Osteoblast (primary cell): ENCODE measurements at regions not wholly inside any gene's neighbourhood (a gene's known extent, or its start where the extent isn't known, plus 50 kb on each side); places are given as distances from the start of the nearest gene placed in this dataset.

Experiments used
- DNase-seq: peaks from one replicate; pipeline ENCODE4 v3.0.0; 2011; ENCODE audit warnings: low spot score, mixed read lengths; ENCODE audit not compliant: insufficient read length; ENCODE audit errors: missing footprints
- H2AFZ ChIP-seq: 2 replicates; pipeline ENCODE4 v1.6.0; 2011; ENCODE audit warnings: mild to moderate bottlenecking, low read length
- H3K27ac ChIP-seq: 2 replicates; pipeline ENCODE4 v1.5.1; 2011; ENCODE audit warnings: mild to moderate bottlenecking, low read depth, low read length, moderate library complexity
- H3K27me3 ChIP-seq: 2 replicates; pipeline ENCODE4 v1.6.0; 2012; ENCODE audit warnings: mild to moderate bottlenecking, control low read depth, inconsistent platforms, low read length, moderate library complexity; ENCODE audit not compliant: insufficient read depth
- H3K36me3 ChIP-seq: 2 replicates; pipeline ENCODE4 v1.5.1; 2011; ENCODE audit warnings: mild to moderate bottlenecking, low read length, control low read depth, moderate library complexity; ENCODE audit not compliant: insufficient read depth
- H3K4me1 ChIP-seq: 2 replicates; pipeline ENCODE4 v1.5.1; 2011; ENCODE audit warnings: mild to moderate bottlenecking, low read length, control low read depth, moderate library complexity; ENCODE audit not compliant: insufficient read depth
- H3K4me2 ChIP-seq: 2 replicates; pipeline ENCODE4 v1.6.0; 2011; ENCODE audit warnings: mild to moderate bottlenecking, low read length; ENCODE audit not compliant: insufficient read depth
- H3K4me3 ChIP-seq: fragments of 200-600 bp; sonication (generic); 3 replicates; pipeline ENCODE4 v1.5.1; 2012; ENCODE audit warnings: mild to moderate bottlenecking, low read length, inconsistent platforms; ENCODE audit not compliant: insufficient read depth
- H3K79me2 ChIP-seq: 2 replicates; pipeline ENCODE4 v1.6.0; 2012; ENCODE audit warnings: mild to moderate bottlenecking, low read length, control low read depth, inconsistent platforms; ENCODE audit not compliant: insufficient read depth
- H3K9me3 ChIP-seq: 2 replicates; pipeline ENCODE4 v1.5.1; 2011; ENCODE audit warnings: low read depth, low read length, control low read depth
- H4K20me1 ChIP-seq: 2 replicates; pipeline ENCODE4 v1.6.0; 2012; ENCODE audit warnings: mild to moderate bottlenecking, low read length, control low read depth; ENCODE audit not compliant: insufficient read depth
- CTCF ChIP-seq: IDR thresholded peaks from 2 replicates; pipeline ENCODE4 v1.5.1; 2011; ENCODE audit warnings: mild to moderate bottlenecking, low read depth, low read length, moderate library complexity; ENCODE audit errors: extremely low read depth

- Histone ChIP-seq H2AFZ (no peak overlapping the region), H4K20me1 (no peaks in the 10 kb centered on the region), H3K36me3 (no peaks in the 10 kb centered on the region), H3K4me1 (no peaks in the 10 kb centered on the region), H3K4me2 (no peak overlapping the region), H3K4me3 (no peak overlapping the region), H3K27me3 (no peaks in the 10 kb centered on the region), H3K79me2 (no peaks in the 10 kb centered on the region), H3K27ac (no peak overlapping the region), H3K9me3 (no peaks in the 10 kb centered on the region)
- DNase-seq: no peak
- TF ChIP-seq CTCF: no peak
Measured at GRCh38 chr9:115404311-115404710, 286.4 kb upstream of the TNC start.

- Histone ChIP-seq H3K79me2 (no peaks in the 10 kb centered on the region), H4K20me1 (no peaks in the 10 kb centered on the region), H3K4me3 (no peak overlapping the region), H3K27ac (peak overlapping the region; percentile 78), H2AFZ (no peak overlapping the region), H3K27me3 (no peaks in the 10 kb centered on the region), H3K36me3 (no peaks in the 10 kb centered on the region), H3K4me2 (peak overlapping the region; percentile 25), H3K9me3 (no peaks in the 10 kb centered on the region), H3K4me1 (peaks cover 10% of the 10 kb centered on the region)
- no peak for TF ChIP-seq CTCF
- no peak for DNase-seq
Measured at GRCh38 chr9:115411516-115411915, 293.6 kb upstream of the TNC start.

GRCh38 chr9:115411993-115412452 is 294.1 kb upstream of the TNC start:
- Histone ChIP-seq H3K27ac (peak overlapping the region; percentile 78), H3K4me2 (peak overlapping the region; percentile 25)
- DNase-seq: no peak

DNA sequence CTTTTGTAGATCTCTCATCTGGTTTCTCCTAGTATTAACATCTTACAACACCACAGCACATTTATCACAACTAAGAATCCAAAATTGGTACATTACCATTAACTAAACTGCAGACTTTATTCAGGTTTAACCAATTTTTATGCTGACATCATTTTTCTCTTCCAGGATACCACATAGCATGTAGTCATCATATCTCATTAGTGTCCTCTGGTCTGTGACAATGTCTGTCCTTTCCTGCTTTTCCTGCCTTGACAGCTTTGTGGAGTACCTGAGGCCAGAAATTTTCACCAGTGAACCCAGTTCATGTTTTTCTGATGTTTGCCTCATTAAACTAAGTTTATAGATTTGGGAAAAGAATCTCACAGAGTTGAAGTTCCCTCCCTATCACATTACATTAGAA is 294.7 kb upstream of the TNC start:
- DNase-seq: no peak
- Histone ChIP-seq H4K20me1 (no peaks in the 10 kb centered on the region), H3K27me3 (no peaks in the 10 kb centered on the region), H3K4me2 (no peak overlapping the region), H3K9me3 (no peaks in the 10 kb centered on the region), H3K36me3 (no peaks in the 10 kb centered on the region), H3K4me3 (no peak overlapping the region), H3K79me2 (no peaks in the 10 kb centered on the region), H3K27ac (peak overlapping the region; percentile 78), H3K4me1 (peaks cover 15% of the 10 kb centered on the region), H2AFZ (no peak overlapping the region)
- no peak for TF ChIP-seq CTCF

More at GRCh38 chr9:115411993-115412452, 294.1 kb upstream of the TNC start:
- H3K79me2 ChIP-seq: no peaks in the 10 kb centered on the region
- H2AFZ ChIP-seq: no peak overlapping the region
- H3K27me3 ChIP-seq: no peaks in the 10 kb centered on the region
- H3K4me1 ChIP-seq: peaks cover 10% of the 10 kb centered on the region
- no peak overlapping the region for H3K4me3 ChIP-seq
- no peaks in the 10 kb centered on the region for H4K20me1 ChIP-seq
- TF ChIP-seq CTCF: no peak
- H3K36me3 ChIP-seq: no peaks in the 10 kb centered on the region
- no peaks in the 10 kb centered on the region for H3K9me3 ChIP-seq
